NCI-H2081 (cell line): ENCODE measurements at regions not wholly inside any gene's neighbourhood (a gene's known extent, or its start where the extent isn't known, plus 50 kb on each side); places are given as distances from the start of the nearest gene placed in this dataset.
"Not testable (repeated sequence)": the region's sequence is repeated elsewhere in the genome, so short reads cannot be mapped to it uniquely, and the experiment has no call there.

Source experiments
- DNase-seq, 2 experiments: peaks; one replicate each; lab custom pipeline; 2025; lab: John Stamatoyannopoulos, UW

DNA sequence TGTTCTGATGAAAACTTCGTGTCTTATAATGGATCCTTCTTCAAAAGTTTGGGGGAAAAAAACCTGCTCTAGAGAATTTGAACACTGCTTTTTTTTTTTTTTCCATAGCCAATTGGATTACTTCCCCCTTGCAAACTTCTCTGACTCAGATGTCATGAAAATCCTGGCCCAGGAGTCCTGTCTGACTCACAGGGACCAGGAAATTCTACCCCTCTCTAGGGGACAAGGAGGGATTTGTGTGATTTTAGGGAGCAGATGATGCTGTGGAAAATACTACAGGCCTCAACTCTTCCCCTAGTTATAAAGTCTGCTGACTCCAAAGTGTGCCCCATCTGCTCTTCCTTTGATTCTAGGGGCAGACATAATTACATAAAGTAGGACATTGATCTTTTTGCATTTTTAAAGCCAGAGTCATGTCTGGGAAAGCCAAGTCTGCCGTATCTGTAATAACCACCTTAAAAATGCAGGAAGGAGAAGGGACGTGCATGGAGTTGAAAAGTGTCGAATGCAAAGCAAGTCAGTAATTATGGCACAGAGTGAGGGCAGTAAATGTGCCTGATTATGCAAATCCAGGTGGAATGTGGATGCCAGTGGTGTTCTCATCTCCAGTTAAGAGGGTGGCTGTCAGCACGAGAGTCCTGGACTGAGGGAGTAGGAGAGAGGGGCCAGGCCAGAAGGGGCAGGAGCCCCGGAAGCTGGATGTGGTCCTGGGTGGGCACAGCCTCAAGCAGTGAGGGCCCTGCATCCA, 144.3 kb upstream of the SULF2 start:
- no peak for DNase-seq

DNA sequence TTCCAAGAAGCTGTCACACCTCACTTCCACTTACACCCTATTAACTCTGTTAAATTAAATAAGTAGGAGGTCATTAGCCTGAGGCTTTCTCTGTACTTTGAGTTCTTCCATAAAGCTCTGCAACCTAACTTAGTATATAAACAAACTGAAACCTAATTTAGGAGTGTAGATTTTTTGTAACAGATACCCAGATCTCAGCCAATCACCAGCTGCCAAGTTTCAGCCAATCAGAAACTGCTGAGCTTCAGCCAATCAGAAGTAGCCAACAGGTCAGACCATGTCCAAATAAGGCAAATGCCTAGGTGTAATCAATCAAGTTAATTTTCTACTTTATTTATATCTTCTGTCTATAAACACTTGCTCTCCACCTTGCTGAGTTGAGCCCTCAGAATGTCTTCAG, 142.7 kb upstream of the SULF2 start:
- DNase-seq, result no peak

DNA sequence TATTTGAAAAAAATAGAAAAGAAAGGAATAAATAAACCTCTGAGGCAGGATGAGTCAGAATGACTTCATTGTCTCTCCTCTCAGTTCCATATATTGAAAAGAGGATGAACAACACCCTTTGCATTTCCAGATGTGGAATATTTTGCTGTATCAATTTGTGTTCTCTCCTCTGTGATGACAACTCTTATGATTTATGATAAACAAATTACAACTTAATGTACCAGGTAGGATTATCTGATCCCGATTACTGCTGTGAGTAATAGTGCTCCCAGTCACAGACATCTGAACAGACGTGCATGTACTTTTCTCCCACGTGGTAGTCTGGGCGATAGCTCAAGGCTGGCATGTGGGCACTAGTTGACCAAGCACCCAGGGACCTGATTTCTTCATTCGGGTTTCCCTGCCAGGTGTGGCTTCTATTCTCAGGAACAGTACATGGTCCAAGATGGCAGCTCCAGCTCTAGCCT, 142.1 kb upstream of the SULF2 start:
- DNase-seq, result no peak

DNA sequence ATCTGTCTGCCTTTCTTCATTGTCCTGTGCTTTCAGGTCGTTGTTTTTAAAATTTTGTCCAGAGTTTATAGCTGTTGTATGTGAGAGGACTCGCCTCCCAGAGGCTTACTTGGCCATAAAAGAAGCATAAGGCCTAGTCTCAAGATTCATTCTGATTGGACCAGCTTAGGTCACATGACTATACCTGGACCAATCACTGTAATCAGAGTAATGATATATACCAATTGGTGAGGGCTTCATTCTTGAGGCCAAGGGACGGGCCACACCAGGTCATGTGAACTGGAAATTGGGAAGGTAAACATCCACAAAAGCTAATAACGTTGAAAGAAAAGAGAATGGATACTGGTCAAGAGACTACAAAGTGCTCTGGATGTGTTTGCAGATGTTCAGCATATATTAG, 141.4 kb upstream of the SULF2 start:
- no peak for DNase-seq

- no peak for DNase-seq
Observed at GRCh38 chr20:47925593-47925992, 140.3 kb upstream of the SULF2 start.

DNA sequence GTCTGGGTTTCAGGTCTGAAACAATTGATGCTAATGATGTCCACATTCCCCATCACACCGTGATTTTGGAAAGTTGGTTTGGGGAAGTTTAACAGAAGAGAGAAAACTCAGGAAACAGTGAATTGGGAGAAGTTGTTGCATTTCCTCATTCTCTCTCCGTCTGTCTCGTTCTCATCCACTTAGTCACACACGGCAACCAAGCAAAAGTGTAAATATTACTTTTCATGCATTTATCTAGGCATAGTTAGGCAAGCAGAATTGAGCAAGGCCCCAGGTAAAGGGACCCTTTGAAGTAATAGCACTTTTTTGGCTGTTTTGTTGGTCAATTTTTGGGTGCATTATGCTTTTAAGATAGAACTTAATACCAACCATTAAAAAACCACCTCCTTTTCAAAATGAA, 137.0 kb upstream of the SULF2 start:
- DNase-seq, result no peak

DNA sequence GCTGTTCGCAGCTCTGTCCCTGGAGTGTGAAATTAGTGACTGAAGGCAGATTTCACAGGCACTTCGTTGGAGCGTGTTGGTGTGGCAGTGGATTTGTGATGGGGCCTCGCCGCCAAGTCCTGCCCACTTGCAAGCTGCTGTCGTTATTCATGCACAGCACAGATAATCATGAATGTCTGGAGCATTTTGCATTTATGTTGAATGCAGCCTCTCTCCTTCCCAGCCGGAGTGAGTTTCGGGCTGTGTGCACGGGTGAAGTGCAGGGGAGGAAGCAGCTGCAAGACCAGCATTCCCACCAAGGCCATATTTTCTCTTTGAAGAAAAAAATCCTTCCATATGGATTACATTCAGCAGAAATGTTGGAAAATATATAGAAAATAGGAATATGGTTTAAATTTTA, 136.5 kb upstream of the SULF2 start:
- not testable (repeated sequence) for DNase-seq

- DNase-seq, result no peak
Observed at GRCh38 chr20:47921408-47921807, 136.1 kb upstream of the SULF2 start.

DNA sequence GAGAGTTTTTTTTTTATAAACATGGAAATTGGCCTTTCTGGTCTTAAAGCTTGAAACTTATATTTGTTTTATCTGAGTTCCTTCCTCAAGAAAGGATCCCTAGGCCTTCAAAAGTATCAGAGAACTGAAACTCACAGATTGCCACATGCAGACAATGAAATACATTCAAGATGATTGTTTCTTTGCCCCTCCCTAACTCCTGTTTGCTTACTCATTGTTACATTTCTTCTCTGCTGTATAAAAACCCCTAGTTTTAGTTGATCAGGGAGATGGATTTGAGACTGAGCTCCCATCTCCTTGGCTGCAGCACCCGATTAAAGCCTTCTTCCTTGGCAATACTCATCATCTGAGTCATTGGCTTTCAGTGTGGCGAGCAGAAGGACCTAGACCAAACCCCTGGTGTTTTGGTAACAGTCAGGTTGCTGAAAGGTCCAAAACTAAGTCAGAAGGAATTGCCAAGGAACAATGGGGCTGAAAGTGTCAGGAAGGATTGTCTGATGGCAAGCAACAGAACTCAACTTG, 132.3 kb upstream of the SULF2 start:
- DNase-seq, result no peak

- DNase-seq, result no peak
Observed at GRCh38 chr20:47915495-47915894, 130.2 kb upstream of the SULF2 start.

DNA sequence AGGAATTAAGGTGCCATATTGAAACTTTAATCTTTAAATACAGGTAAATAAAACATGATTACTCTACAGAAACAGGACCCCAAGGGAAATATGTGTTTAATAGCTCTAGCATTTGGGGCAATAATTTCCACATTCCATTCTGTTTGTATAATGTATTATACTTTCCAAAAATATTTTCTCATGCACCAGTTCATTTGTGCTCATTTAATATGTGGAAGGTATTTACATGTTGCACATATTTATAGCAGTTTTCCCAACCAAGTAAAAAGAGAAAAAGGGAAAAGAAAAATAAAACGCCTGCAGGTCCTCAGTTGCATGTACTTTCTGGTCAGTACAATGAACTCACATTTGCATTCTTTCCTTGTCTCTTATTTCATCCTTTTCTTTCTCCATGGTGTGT, 129.5 kb upstream of the SULF2 start:
- no peak for DNase-seq

GRCh38 chr20:47912786-47913501, 127.7 kb upstream of the SULF2 start:
- not testable (repeated sequence) for DNase-seq

- not testable (repeated sequence) for DNase-seq
Observed at GRCh38 chr20:47912165-47912564, 126.9 kb upstream of the SULF2 start.

GRCh38 chr20:47909696-47910369, 124.6 kb upstream of the SULF2 start:
- not testable (repeated sequence) for DNase-seq

- DNase-seq, result peak; percentile 8 to 21
Observed at GRCh38 chr20:47908361-47909035, 123.2 kb upstream of the SULF2 start.

- not testable (repeated sequence) for DNase-seq
Observed at GRCh38 chr20:47907951-47908350, 122.7 kb upstream of the SULF2 start.

- DNase-seq, result no peak
Observed at GRCh38 chr20:47907031-47907675, 121.9 kb upstream of the SULF2 start.

DNA sequence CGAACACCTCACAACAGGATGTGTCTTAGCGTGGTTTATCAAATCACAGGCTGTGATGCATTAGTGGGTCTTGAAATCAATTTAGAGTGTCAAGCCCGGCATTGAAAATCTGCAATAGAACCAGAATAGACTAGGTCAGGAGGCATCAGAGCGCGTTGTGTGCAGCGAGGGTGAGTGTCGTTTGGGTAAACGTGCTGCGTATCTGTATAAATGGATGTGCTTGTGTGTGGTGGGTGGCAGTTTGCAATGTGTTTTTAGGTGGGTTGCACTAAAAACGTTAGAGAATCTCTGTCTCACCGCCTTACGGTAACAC, 121.0 kb upstream of the SULF2 start:
- no peak for DNase-seq

GRCh38 chr20:47905628-47906347, 120.5 kb upstream of the SULF2 start:
- no peak for DNase-seq

DNA sequence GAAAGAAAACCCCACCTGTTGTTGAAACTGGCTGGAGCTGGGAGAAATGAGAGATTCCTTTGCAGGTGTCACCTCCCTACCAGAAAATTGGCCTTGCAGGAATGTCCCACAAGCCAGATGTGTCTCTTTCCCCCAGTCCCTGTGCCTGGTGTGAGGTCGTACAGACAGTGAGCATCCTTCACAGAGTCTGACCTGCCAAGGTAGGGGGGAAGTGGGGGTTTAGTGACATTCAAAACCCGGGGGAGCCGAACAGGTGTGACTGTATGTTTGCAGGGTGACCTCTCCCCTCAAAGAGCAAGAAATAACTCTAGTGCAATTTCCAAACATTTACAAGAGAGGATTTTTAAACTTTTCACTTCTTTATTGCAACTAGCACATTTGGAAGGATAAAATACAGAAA, 117.7 kb upstream of the SULF2 start:
- DNase-seq, result not testable (repeated sequence)

DNA sequence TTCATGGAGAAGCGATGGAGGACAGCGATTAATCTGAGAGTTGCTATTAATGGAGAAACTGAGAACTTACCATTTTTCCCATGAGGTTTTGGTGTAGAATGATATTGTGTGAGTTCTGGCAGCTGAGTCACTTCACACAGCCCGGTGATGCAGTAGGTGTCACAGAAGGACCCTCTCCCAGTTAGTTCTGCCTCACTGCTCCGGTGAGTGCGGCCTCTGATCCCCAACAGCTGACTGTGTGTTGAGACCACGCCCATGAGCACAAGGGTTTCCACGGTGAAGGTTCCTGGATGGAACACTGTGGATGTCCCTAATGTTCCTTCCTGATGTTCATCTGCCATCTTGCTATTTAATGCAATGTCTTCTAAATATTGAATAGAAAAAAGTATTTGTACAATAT, 114.0 kb upstream of the SULF2 start:
- DNase-seq, result not testable (repeated sequence)
